ENCODE measurements at regions not wholly inside any gene's neighbourhood (a gene's known extent, or its start where the extent isn't known, plus 50 kb on each side); places are given as distances from the start of the nearest gene placed in this dataset.

DNA sequence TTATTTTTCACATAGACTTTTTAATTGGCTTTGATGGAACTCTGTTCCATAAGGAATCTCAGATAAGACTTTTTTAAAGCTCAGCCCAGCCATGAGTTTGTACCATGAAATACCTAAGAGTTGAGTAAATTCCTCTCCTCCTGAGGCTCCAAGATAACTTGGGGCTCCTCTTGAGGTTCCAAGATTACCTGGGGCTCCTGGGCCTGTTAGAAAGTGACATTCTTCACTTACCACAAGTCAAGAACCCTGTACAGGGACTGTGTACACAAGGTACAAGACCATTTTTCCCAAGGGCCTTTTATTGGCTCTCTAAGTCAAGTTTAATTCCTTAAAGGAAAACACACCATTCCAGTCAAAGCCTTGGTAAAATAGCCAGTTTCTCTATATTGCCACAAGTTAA lies 111.3 kb upstream of the PRR20G start:
- no peak for DNase-seq (ENCODE audit: low read depth in 2 of 2)

DNA sequence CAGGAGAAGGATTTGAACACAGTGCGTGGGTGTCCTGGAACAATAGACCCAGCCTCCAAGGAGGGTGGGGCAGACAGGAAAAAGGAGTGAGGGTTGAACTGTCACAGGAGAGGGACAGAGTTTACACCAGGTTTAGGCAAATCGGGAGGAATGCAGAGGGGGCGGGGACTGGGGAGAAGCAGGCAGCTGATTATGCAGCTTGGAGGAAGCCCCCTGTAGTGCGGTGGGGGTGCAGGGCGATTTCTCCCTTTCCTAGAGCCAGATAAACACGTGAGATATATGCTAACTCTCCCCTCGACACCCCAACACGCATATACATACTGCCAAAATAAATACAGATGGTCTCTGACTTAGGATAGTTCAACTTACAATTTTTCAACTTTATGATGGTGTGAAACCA lies 108.6 kb upstream of the PRR20G start:
- no peak for DNase-seq (ENCODE audit: low read depth in 2 of 2)

DNA sequence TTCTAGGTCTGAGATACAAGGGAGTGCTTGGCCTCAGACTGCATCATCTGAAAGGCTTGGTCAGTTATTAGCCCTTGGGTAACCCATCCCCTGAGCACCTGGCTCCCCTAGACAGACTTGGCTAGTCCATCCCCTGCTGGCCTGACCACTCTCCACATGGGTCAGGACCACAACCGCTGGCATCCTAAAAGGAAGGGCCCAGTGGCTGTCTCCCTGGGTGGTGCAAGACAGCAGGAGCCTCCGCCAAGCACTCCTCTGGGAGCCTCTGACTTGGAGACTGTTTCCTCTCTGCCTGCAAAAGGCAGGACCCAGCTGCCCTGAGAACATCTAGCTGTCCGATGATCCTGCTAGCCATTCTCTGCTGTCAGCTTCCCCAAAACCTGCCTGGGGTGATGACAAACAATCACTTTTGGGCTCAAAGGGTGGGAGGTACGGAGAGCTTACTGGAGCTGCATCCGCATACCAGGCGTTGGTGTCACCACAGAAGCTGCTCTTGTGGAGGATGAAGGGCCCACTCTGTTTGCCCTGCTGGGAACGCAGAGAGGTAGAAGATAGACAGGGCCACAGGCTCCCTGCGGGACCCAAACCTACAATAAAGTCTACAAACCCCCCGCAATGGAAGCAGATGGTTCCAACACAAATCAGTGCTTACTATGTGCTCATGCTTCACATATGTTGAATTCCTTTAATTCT lies 108.0 kb upstream of the PRR20G start:
- no peak for DNase-seq (ENCODE audit: low read depth in 2 of 2)

DNA sequence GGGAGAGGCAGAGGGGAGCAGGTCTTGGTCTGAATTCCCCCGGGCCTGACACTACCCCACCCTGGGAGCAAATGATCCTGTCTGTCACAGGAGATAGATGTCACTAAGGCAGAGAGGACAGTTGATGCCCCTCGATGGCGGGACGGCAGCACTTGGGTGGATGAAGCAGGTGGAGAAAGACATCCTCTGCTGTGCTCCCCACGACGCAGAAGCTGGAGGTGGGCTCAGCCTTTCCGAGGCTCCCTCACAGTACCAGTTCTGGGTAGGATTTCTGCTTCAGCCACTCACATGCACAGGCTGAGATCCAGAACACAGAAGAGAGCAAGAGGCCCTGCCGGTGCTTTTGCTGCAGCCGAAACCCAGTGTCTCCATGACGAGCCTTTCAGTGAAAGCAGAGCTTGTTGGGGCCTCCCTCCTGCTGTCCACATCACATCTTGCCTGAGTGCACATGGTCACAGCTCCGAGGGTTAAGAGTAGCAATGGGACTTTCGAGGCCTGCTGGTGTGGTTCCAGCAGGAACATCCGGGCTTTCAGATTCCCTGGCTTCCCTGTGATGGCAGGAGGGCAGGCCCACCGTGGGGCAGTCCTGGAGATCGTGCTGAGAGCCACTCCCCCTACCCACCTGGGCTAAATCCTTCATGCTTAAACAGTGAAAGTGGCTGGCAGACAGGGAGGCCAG lies 107.3 kb upstream of the PRR20G start:
- no peak for DNase-seq (ENCODE audit: low read depth in 2 of 2)

- DNase-seq (ENCODE audit: low read depth in 2 of 2), result no peak
Measured at GRCh38 chr3:127394031-127394430, 106.2 kb upstream of the PRR20G start.

- DNase-seq (ENCODE audit: low read depth in 2 of 2), result no peak
Measured at GRCh38 chr3:127393131-127393820, 105.4 kb upstream of the PRR20G start.

DNA sequence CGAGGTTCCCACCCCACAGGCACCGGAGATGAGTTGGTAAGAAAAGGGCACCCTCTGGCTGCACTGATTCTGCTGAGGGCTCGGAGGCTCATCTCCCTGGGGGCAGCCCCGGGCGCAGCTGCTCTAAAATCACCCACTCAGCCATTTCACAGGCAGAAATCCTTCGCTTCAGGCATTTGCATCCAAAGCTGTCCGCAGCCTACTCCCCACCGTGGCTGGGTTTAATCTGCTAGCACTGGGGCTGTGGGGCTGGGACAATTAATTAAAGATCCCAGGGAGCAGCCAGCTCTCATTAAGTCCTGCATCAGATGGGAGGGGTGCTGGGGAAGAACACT lies 104.3 kb upstream of the PRR20G start:
- no peak for DNase-seq (ENCODE audit: low read depth in 2 of 2)

DNA sequence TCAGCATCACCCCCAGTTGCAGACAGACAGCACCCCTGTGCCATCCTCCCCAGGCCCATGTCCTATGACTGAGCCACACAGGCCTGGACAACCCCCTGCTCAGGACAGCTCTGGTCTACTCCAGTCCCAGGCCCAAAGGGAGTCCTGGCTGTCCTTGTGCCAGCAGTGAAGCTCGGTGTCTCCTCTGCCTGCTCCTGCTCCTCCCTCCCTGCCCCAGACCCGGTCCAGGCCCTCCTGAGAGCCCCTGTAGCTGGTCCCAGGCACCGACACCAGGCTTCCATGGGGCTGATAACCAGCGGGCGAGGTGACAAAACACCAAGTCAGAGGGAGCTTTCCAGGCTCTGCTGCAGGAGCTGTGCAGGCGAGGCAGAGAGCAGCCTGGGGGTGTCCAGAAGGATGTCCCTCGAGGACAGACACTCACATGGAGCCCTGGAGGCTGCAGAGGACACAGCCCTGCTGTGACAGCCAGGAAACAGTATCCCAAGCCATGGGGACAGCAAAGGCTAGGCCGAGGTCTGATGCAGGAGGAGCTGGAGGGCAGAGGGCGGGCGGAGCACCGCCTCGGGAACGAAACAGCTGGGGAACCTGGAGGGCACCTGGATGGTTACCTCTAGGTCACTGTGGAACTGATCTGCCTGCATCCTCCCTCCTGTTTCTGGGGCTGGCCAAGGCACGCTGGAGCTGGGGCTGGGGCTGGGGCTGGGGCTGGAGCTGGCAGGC lies 103.8 kb upstream of the PRR20G start:
- no peak for DNase-seq (ENCODE audit: low read depth in 2 of 2)

DNA sequence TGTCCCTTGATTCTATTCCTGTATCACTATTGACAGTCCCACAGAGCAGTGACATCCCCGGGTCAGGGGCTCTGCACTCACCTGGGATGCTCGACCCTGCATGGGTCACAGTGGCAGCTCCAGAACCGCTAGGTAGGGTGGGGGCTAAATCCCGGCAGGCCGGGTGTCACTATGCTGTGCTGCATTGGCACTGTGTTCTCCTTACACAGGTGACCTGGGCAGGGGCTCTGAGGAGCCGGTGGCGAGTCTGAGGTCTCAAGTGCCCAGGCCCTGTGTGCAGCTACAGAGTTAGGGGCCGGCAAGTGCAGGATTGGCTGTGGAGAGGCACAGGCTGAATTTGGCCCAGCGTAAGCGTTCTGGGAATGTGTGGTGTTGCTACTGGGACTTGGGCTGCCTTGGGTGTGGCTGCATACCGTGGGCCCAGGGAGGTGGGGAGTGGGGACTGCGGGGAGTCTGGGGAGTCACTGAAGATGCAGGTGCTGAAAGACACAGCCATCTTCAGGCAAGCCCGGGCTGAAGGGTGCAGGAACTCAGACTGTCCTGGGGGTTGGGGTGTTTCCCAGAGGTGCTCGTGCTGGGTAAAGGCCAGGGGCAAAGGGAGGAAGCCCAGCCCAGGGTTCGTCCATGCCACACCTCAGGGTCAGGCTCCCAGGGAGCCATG lies 102.6 kb upstream of the PRR20G start:
- DNase-seq (ENCODE audit: low read depth in 2 of 2), result no peak

GRCh38 chr3:127389913-127390312 lies 102.1 kb upstream of the PRR20G start:
- no peak for DNase-seq (ENCODE audit: low read depth in 2 of 2)

DNA sequence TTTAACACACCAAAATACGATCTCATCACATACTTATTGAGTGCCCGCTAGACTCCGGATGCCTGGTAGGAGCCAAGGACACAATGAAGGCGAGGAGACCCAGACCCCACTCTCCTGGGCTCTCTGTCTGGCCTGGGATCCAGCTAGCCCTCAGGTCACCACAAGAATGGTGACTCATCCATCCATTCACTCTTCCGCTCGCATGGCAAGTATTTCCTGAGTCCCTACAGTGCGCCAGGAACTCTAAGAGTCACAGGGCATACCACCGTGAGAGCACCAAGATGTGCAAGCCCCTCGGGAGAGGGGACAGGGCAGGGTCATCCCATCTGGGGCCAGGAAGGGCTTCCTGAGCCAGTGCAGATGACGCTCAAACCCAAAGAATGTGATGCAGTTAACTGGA lies 101.6 kb upstream of the PRR20G start:
- DNase-seq (ENCODE audit: low read depth in 2 of 2), result no peak

DNA sequence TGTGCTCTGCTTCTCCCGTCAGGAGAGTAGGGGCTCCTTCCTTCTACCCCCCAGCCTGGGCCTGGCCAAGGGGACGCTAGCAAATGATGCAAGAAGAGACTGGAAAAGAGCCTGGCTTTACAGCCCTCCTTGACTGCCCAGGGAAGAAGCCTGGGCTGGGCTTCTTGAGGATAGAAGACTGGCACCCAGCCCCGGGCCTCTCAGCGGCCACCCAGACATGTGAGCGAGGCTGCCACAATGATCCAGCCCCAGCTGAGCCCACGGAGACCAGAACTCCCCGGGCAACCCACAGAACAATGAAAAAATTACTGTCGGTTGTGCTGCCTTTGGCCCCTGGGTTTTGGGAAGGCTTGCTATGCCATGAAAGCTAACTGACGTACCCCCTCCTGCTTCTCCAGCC lies 100.6 kb upstream of the PRR20G start:
- no peak for DNase-seq (ENCODE audit: low read depth in 2 of 2)

DNA sequence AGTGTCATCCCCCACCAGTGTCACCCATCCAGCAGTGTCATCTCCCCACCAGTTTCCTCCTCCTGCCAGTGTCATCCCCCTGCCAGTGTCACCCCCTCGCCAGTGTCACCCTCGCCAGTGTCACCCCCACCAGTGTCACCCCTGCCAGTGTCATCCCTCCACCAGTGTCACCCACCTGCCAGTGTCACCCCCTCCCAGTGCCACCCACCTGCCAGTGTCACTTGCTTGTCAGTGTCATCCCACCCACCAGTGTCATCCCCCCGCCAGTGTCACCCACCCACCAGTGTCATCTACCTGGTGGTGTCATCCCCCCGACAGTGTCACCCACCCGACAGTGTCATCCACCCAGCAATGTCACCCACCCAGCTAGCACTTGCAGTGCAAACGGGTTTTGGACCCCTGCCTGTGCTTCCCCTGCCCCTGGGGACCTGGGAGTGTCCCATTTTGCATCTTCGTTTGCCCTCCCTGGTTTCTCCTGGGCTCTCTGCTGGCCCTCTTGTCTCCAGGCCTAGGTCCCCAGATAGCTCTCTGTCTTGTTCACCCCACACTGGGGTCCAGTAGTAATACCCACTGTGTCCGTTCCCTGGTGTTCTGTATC lies 99.8 kb upstream of the PRR20G start:
- DNase-seq (ENCODE audit: low read depth in 2 of 2), result no peak

- DNase-seq (ENCODE audit: low read depth in 2 of 2), result no peak
Measured at GRCh38 chr3:127387119-127387518, 99.3 kb upstream of the PRR20G start.

DNA sequence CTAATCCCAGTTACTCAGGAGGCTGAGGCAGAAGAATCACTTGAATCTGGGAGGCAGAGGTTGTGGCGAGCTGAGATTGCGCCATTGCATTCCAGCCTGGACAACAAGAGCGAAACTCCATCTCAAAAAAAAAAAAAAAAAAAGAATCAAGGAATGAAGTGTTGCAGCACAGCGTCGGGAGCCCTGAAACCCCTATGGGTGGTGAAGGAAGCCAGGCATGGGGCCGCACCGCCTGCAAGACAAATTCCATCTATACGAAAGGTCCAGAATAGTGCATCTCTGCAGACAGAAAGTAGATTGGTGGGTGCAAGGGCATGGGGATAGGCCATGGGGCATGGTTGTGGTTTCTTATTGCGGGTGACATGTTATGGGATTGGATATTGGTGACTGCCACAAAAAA lies 98.6 kb upstream of the PRR20G start:
- DNase-seq (ENCODE audit: low read depth in 2 of 2), result no peak

DNA sequence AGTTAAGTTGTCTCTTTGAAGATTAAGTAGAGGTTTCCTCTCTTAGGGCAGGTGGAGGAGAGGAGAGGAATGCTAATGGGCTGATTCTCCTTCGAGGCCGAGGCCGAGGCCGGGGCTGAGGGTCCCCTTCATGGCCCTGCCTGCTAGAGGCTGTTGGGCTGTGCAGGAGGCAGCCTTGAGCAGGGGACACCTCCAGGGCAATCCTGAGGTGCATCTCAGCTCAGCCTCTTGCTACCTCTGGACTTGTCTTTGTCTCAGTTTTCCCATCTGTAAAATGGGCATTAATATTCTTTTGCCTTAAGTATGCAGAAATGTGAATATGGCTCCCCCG lies 97.7 kb upstream of the PRR20G start:
- no peak for DNase-seq (ENCODE audit: low read depth in 2 of 2)

GRCh38 chr3:127384717-127385539 lies 97.1 kb upstream of the PRR20G start:
- DNase-seq (ENCODE audit: low read depth in 2 of 2), result no peak

- DNase-seq (ENCODE audit: low read depth in 2 of 2), result no peak
Measured at GRCh38 chr3:127383656-127384179, 95.9 kb upstream of the PRR20G start.

DNA sequence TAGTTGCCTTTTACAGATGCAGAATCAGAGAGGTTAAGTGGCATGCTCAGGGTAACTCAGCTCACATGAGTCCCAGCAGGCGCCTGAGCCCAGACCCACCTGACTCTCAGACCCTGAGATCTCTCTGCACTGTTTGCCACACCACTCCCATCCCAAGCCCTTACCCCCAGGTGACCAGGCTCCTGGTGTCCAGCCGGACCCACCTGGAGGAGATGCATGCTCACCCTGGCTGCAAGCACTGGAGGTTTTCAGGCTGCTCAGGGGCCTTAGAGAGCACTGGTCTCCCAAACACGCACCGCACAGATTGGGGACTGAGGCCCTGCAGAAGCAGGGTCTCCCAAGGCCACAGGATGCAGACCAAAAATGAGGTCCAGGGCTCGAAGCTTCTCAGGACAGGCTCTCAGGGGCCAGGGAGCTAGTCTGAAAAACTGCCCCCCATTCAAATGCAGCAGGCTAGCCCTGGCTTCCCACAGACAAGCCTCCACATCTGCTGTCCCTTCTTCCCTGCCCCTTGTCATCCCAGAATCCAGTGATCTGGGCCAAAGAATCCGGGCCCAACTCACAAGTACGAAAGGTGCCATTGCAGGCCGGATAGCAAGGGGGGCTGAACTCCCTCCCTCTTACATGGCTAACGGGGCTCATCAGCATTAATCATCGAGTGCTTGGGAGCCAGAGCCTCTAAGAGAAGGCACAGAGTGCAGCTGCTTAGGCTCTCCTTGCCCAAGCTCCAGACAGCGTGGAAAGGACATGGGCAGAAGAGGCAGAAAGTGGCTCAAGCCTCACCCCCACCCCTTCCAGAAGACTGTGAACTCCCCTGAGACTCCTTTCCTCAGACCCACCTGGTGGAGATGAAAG lies 90.2 kb upstream of the PRR20G start:
- no peak for DNase-seq (ENCODE audit: low read depth in 2 of 2)

Data from stimulated activated CD4-positive, alpha-beta T cell treated with anti-CD3 and anti-CD28 coated beads, Interleukin-4, amount 100 ng/mL, for 48 hours (primary cell).